ENCODE measurements at regions not wholly inside any gene's neighbourhood (a gene's known extent, or its start where the extent isn't known, plus 50 kb on each side); places are given as distances from the start of the nearest gene placed in this dataset.

DNA sequence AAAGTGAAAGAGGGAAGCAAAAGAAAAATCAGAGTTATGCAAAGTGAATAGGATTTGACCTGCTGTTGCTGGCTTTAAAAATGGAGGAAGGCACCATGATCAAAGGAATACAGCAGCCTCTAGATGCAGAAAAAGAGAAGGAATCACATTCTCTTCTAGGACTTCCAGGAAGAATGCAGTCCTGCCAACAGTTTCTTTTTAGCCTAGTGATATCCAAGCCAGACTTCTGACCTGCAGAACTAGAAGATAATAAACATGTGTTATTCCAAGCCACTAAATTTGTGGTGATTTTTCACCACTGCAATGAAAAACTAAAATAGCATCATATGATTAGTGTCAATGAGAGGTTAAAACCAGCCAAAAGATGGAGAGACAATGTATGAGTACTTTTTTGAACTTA, 101.9 kb upstream of the ADAMTS5 start:
- Histone ChIP-seq H3K27ac (ENCODE audit: low read depth, low read length) (no peak overlapping the region), H3K4me2 (ENCODE audit: low read depth, low read length, poor library complexity, severe bottlenecking) (no peak overlapping the region), H4K20me1 (ENCODE audit: low read depth, low read length) (no peaks in the 10 kb centered on the region), H3K36me3 (ENCODE audit: low read length) (no peaks in the 10 kb centered on the region), H3K27me3 (ENCODE audit: low read length) (no peaks in the 10 kb centered on the region), H2AFZ (ENCODE audit: low read depth, low read length, severe bottlenecking) (no peak overlapping the region), H3K9me3 (ENCODE audit: insufficient read depth, low read length) (peaks cover 4% of the 10 kb centered on the region; the same call in 1 of the 2 replicates), H3F3A (ENCODE audit: insufficient read depth) (no peaks in the 10 kb centered on the region), H3K4me3 (ENCODE audit: insufficient read depth, low read length, poor library complexity, severe bottlenecking) (no peak overlapping the region), H3K9me2 (replicated peaks; ENCODE audit: insufficient read depth, low read length) (no peaks in the 10 kb centered on the region), H3K79me2 (ENCODE audit: insufficient read depth, low read length) (no peaks in the 10 kb centered on the region), H3K9ac (ENCODE audit: low read length) (no peak overlapping the region)
- TF ChIP-seq, protein P1, sequence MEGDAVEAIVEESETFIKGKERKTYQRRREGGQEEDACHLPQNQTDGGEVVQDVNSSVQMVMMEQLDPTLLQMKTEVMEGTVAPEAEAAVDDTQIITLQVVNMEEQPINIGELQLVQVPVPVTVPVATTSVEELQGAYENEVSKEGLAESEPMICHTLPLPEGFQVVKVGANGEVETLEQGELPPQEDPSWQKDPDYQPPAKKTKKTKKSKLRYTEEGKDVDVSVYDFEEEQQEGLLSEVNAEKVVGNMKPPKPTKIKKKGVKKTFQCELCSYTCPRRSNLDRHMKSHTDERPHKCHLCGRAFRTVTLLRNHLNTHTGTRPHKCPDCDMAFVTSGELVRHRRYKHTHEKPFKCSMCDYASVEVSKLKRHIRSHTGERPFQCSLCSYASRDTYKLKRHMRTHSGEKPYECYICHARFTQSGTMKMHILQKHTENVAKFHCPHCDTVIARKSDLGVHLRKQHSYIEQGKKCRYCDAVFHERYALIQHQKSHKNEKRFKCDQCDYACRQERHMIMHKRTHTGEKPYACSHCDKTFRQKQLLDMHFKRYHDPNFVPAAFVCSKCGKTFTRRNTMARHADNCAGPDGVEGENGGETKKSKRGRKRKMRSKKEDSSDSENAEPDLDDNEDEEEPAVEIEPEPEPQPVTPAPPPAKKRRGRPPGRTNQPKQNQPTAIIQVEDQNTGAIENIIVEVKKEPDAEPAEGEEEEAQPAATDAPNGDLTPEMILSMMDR (IDR thresholded peaks at IDR 0.05; ENCODE audit: insufficient read depth, low read length, poor library complexity, severe bottlenecking), result no peak
- TF ChIP-seq EZH2phosphoT487 (conservative IDR thresholded peaks at IDR 0.05; ENCODE audit: low read length), result no peak

DNA sequence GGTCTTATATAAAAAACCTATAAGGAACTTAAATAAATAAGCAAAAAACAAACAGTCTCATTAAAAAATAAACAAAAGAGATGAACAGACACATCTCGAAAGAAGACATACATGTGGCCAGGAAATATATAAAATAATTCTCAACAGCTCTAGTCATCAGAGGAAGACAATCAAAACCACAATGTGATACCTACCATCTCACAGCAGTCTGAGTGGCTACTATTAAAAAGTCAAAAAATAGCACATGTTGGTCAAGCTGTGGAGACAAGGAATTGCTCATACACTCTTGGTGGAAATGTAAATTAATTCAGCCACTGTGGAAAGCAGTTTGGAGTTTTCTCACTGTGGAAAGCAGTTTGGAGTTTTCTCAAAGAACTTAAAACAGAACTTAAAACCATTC, 100.3 kb upstream of the ADAMTS5 start:
- no peak overlapping the region for H2AFZ ChIP-seq (ENCODE audit: low read depth, low read length, severe bottlenecking)
- H3K9ac ChIP-seq (ENCODE audit: low read length), result no peak overlapping the region
- no peak overlapping the region for H3K4me3 ChIP-seq (ENCODE audit: insufficient read depth, low read length, poor library complexity, severe bottlenecking)
- H3K4me2 ChIP-seq (ENCODE audit: low read depth, low read length, poor library complexity, severe bottlenecking), result no peak overlapping the region
- H3K9me3 ChIP-seq (ENCODE audit: insufficient read depth, low read length), result peaks cover 4% of the 10 kb centered on the region; the same call in 1 of the 2 replicates
- no peak overlapping the region for H3K27ac ChIP-seq (ENCODE audit: low read depth, low read length)
- H3K9me2 ChIP-seq (replicated peaks; ENCODE audit: insufficient read depth, low read length), result no peaks in the 10 kb centered on the region
- H3F3A ChIP-seq (ENCODE audit: insufficient read depth), result no peaks in the 10 kb centered on the region
- no peaks in the 10 kb centered on the region for H3K79me2 ChIP-seq (ENCODE audit: insufficient read depth, low read length)
- H4K20me1 ChIP-seq (ENCODE audit: low read depth, low read length), result no peaks in the 10 kb centered on the region
- TF ChIP-seq EZH2phosphoT487 (conservative IDR thresholded peaks at IDR 0.05; ENCODE audit: low read length), result no peak
- TF ChIP-seq, protein P1 (IDR thresholded peaks at IDR 0.05; ENCODE audit: insufficient read depth, low read length, poor library complexity, severe bottlenecking), result no peak
- no peaks in the 10 kb centered on the region for H3K36me3 ChIP-seq (ENCODE audit: low read length)
- no peaks in the 10 kb centered on the region for H3K27me3 ChIP-seq (ENCODE audit: low read length)

DNA sequence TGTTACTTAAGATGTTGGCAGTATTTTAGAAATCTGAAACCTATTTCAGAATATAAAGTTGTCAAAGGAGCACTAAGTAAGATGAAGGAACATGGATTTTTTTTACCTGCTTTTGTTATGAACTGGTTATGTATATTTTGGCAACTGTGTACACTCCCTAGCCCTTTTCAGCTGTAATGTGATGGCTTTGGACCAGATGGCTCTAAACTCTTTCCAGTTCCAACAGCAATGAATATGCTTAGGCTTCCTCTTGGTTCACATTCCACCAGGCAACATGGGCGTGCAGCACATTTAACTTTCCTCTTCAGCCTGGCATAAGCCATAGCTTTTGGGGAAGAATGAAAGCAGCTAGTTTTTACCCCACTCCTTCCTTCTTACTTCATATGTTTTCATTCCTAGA, 95.6 kb upstream of the ADAMTS5 start:
- TF ChIP-seq, protein P1 (IDR thresholded peaks at IDR 0.05; ENCODE audit: insufficient read depth, low read length, poor library complexity, severe bottlenecking), result no peak
- TF ChIP-seq EZH2phosphoT487 (conservative IDR thresholded peaks at IDR 0.05; ENCODE audit: low read length), result no peak
- no peaks in the 10 kb centered on the region for H4K20me1 ChIP-seq (ENCODE audit: low read depth, low read length)
- no peaks in the 10 kb centered on the region for H3K27me3 ChIP-seq (ENCODE audit: low read length)
- H3K4me3 ChIP-seq (ENCODE audit: insufficient read depth, low read length, poor library complexity, severe bottlenecking), result no peak overlapping the region
- H3F3A ChIP-seq (ENCODE audit: insufficient read depth), result no peaks in the 10 kb centered on the region
- H2AFZ ChIP-seq (ENCODE audit: low read depth, low read length, severe bottlenecking), result no peak overlapping the region
- H3K9me3 ChIP-seq (ENCODE audit: insufficient read depth, low read length), result no peaks in the 10 kb centered on the region
- no peak overlapping the region for H3K27ac ChIP-seq (ENCODE audit: low read depth, low read length)
- no peak overlapping the region for H3K9ac ChIP-seq (ENCODE audit: low read length)
- no peak overlapping the region for H3K4me2 ChIP-seq (ENCODE audit: low read depth, low read length, poor library complexity, severe bottlenecking)
- H3K79me2 ChIP-seq (ENCODE audit: insufficient read depth, low read length), result no peaks in the 10 kb centered on the region
- no peaks in the 10 kb centered on the region for H3K9me2 ChIP-seq (replicated peaks; ENCODE audit: insufficient read depth, low read length)
- H3K36me3 ChIP-seq (ENCODE audit: low read length), result no peaks in the 10 kb centered on the region
